Gastrocnemius medialis (tissue), 4 donors: ENCODE measurements at regions not wholly inside any gene's neighbourhood (a gene's known extent, or its start where the extent isn't known, plus 50 kb on each side); places are given as distances from the start of the nearest gene placed in this dataset.

Source experiments
- ATAC-seq, 2 donors: fragments of 150-250 bp; one replicate each; pipeline ENCODE4 v1.9.1; 2016
- DNase-seq, 2 donors: peaks; one replicate each; pipeline ENCODE4 v3.0.0-alpha.2; 2019
- H3K27ac ChIP-seq, 4 donors: fragments of 200-600 bp; sonication (generic); 1 replicate in 1 of 4; 2 replicates in 3 of 4; pipeline ENCODE4 v1.5.1; 2016 to 2018; ENCODE audit warnings: mild to moderate bottlenecking in 2 of 4, moderate library complexity in 1 of 4
- H3K27me3 ChIP-seq, 3 donors: fragments of 200-600 bp; sonication (generic) in 2 of 3; 1 replicate in 1 of 3; 2 replicates in 2 of 3; pipeline versions ENCODE4 v1.5.1 to v1.6.0; 2016 to 2019; ENCODE audit warnings: mild to moderate bottlenecking in 1 of 3, moderate library complexity in 1 of 3
- H3K36me3 ChIP-seq, 2 donors: fragments of 200-600 bp; sonication (generic) in 1 of 2; one replicate each; pipeline ENCODE4 v1.5.1; 2017 to 2018
- H3K4me1 ChIP-seq, 2 donors: fragments of 200-600 bp; sonication (generic) in 1 of 2; one replicate each; pipeline ENCODE4 v1.5.1; 2016 to 2017; ENCODE audit warnings: mild to moderate bottlenecking in 2 of 2
- H3K4me3 ChIP-seq, 4 donors: fragments of 200-600 bp; sonication (generic) in 3 of 4; 1 replicate in 1 of 4; 2 replicates in 3 of 4; pipeline ENCODE4 v1.5.1; 2016 to 2019; ENCODE audit warnings: mild to moderate bottlenecking in 2 of 4
- H3K9me3 ChIP-seq, 3 donors: fragments of 200-600 bp; sonication (generic) in 2 of 3; 1 replicate in 1 of 3; 2 replicates in 2 of 3; pipeline ENCODE4 v1.5.1; 2016 to 2019
- POLR2A ChIP-seq, 2 donors: fragments of 450-650 bp; IDR thresholded peaks; one replicate each; pipeline ENCODE4 v1.6.1; 2017; ENCODE audit warnings: antibody characterized with exemption in 2 of 2, mild to moderate bottlenecking in 2 of 2, moderate library complexity in 2 of 2
- in situ Hi-C, 4 donors: fragments of 200-750 bp; cut with MboI; loops; one replicate each; pipeline versions ENCODE4 v1.15.0 to v1.8.0; 2017; ENCODE audit warnings: low sequenced_read_pairs in 4 of 4
- intact Hi-C: fragments of 100-400 bp; cut with DNase I; formaldehyde crosslinking; loops from one replicate; pipeline ENCODE4 v1.15.1; 2023; ENCODE audit warnings: low total_unique reads
- TF ChIP-seq, protein P1 (sequence below), 5 experiments: fragments of 450-650 bp in 3 of 5; fragments of 200-600 bp in 2 of 5; sonication (generic) in 2 of 5; IDR thresholded peaks in 4 of 5; conservative IDR thresholded peaks in 1 of 5; 1 replicate in 4 of 5; 2 replicates in 1 of 5; pipeline ENCODE4 v1.5.1; 2016 to 2019; ENCODE audit warnings: antibody characterized with exemption in 5 of 5, mild to moderate bottlenecking in 3 of 5, moderate library complexity in 3 of 5

DNA sequence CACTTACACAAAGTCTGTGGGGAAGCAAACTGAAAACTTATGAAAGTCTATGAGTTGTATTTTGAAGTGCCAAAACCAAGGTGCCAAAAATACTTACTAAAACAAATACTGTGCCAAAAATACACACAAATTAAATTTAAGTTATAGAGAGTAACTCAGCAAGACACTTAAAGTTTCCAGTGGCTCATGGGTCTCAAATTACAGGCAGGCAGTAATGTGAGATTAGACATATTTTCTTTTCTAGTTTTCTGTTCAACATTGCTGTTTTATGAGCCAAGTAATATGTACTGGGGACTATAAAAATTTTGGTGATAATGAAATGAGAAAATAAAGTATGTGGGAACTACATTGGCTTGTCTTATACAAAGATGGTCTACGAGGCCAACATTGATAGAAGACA, 172.2 kb upstream of the SNX2 start:
- no peak overlapping the region for H3K27ac ChIP-seq
- no peaks in the 10 kb centered on the region for H3K9me3 ChIP-seq
- TF ChIP-seq, protein P1, sequence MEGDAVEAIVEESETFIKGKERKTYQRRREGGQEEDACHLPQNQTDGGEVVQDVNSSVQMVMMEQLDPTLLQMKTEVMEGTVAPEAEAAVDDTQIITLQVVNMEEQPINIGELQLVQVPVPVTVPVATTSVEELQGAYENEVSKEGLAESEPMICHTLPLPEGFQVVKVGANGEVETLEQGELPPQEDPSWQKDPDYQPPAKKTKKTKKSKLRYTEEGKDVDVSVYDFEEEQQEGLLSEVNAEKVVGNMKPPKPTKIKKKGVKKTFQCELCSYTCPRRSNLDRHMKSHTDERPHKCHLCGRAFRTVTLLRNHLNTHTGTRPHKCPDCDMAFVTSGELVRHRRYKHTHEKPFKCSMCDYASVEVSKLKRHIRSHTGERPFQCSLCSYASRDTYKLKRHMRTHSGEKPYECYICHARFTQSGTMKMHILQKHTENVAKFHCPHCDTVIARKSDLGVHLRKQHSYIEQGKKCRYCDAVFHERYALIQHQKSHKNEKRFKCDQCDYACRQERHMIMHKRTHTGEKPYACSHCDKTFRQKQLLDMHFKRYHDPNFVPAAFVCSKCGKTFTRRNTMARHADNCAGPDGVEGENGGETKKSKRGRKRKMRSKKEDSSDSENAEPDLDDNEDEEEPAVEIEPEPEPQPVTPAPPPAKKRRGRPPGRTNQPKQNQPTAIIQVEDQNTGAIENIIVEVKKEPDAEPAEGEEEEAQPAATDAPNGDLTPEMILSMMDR (IDR thresholded peaks at IDR 0.05 in 4 of 5, conservative IDR thresholded peaks at IDR 0.05 in 1 of 5) = no peak
- TF ChIP-seq POLR2A (IDR thresholded peaks at IDR 0.05) = no peak
- no peaks in the 10 kb centered on the region for H3K36me3 ChIP-seq
- in situ Hi-C loops = no loop called here
- no peaks in the 10 kb centered on the region for H3K4me1 ChIP-seq
- no peak overlapping the region for H3K4me3 ChIP-seq
- intact Hi-C loops = no loop called here
- DNase-seq = no peak
- no peak for ATAC-seq
- no peaks in the 10 kb centered on the region for H3K27me3 ChIP-seq

DNA sequence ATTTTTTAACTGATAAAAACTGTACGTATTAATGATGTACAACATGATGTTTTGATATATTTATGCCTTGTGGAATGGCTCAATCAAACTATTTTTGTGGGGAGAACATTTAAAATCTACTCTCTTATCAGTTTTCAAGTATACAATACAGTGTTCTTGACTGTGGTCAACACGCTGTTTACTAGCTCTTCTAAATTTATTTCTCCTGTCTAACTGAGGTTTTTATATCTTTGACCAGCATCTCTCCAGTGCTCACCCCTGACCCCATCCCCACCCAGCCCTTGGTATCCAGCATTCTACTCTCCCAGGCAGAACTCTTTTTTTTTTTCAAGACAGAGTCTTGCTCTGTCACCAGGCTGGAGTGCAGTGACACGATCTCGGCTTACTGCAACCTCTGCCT, 169.6 kb upstream of the SNX2 start:
- intact Hi-C loops = no loop called here

DNA sequence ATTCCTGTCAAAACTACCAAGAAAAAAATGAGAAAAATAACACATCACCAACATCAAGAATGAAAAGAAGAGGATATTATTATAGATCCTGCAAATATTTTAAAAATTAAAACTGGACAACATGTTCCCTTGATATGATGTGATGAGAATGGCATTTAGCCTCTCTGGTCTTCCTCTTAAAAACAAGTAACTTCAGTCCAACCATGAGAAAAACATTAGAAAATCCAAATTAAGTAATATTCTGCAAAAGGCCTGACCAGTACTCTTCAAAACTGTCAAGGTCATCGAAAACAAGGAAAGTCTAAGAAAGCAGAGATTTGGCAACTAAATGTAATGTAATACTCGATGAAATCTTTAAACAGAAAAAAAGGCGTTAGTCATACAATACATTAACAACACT, 167.1 kb upstream of the SNX2 start:
- Histone ChIP-seq H3K4me3 (no peak overlapping the region), H3K27ac (no peak overlapping the region), H3K36me3 (no peaks in the 10 kb centered on the region), H3K9me3 (no peaks in the 10 kb centered on the region), H3K4me1 (no peaks in the 10 kb centered on the region), H3K27me3 (no peaks in the 10 kb centered on the region)
- no peak for DNase-seq
- TF ChIP-seq, protein P1 (IDR thresholded peaks at IDR 0.05 in 4 of 5, conservative IDR thresholded peaks at IDR 0.05 in 1 of 5) = no peak
- no peak for TF ChIP-seq POLR2A (IDR thresholded peaks at IDR 0.05)
- in situ Hi-C loops (no loop called here), intact Hi-C loops (no loop called here)
- ATAC-seq = peak in 1 of 2 donors; percentile 39

More for the DNA sequence above, 169.6 kb upstream of the SNX2 start:
- H3K4me3 ChIP-seq = no peak overlapping the region
- H3K4me1 ChIP-seq = no peaks in the 10 kb centered on the region
- no peaks in the 10 kb centered on the region for H3K27me3 ChIP-seq
- ATAC-seq (no peak), DNase-seq (no peak)
- no peak overlapping the region for H3K27ac ChIP-seq
- in situ Hi-C loops = no loop called here
- TF ChIP-seq POLR2A (IDR thresholded peaks at IDR 0.05) = no peak
- H3K9me3 ChIP-seq = no peaks in the 10 kb centered on the region
- H3K36me3 ChIP-seq = no peaks in the 10 kb centered on the region

DNA sequence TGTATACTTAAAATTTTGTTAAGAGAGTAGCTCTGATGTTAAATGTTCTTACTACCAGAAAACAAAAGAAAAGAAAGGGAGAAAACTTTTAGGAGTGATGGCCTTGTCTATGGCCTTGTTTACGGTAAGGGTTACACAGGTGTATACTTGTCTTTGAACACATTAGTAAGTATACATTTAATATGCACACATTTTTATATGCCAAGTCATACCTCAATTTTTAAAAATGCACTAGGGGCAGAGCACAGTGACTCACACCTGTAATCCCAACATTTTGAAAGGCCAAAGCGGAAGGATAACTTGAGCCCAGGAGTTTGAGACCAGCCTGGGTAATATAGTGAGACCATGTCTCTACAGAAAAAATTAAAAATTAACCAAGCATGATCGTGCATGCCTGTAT, 166.7 kb upstream of the SNX2 start:
- DNase-seq = no peak
- ATAC-seq = no peak

DNA sequence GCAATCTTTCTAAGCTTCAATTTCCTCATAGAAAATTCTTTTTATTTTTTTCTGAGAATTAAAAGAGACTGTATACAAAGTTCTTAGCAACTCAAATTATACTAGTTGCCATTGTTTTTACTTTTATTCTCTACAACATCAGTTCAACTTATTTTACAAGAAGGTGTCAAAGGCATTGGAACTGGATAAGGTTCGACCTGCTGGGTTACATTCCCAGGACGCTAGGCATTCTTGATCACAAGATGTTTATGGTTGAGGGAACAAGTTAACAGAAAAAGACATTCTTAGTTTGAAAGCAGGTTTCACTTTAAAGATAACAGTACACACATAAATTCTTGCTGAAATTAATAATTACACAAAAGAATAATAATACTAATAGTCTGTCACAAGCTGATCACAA, 163.5 kb upstream of the SNX2 start:
- no peak overlapping the region for H3K27ac ChIP-seq
- intact Hi-C loops (no loop called here), in situ Hi-C loops (no loop called here)
- DNase-seq (no peak), ATAC-seq (no peak)
- TF ChIP-seq POLR2A (IDR thresholded peaks at IDR 0.05) = no peak
- TF ChIP-seq, protein P1 (IDR thresholded peaks at IDR 0.05 in 4 of 5, conservative IDR thresholded peaks at IDR 0.05 in 1 of 5) = no peak
- H3K4me1 ChIP-seq = no peaks in the 10 kb centered on the region
- H3K27me3 ChIP-seq = no peaks in the 10 kb centered on the region
- H3K4me3 ChIP-seq = no peak overlapping the region
- H3K36me3 ChIP-seq = no peaks in the 10 kb centered on the region
- H3K9me3 ChIP-seq = no peaks in the 10 kb centered on the region

More for the DNA sequence above, 166.7 kb upstream of the SNX2 start:
- Histone ChIP-seq H3K27me3 (no peaks in the 10 kb centered on the region), H3K4me1 (no peaks in the 10 kb centered on the region), H3K36me3 (no peaks in the 10 kb centered on the region), H3K4me3 (no peak overlapping the region), H3K27ac (no peak overlapping the region), H3K9me3 (no peaks in the 10 kb centered on the region)
- in situ Hi-C loops (no loop called here), intact Hi-C loops (no loop called here)
- TF ChIP-seq, protein P1 (IDR thresholded peaks at IDR 0.05 in 4 of 5, conservative IDR thresholded peaks at IDR 0.05 in 1 of 5) = no peak
- TF ChIP-seq POLR2A (IDR thresholded peaks at IDR 0.05) = no peak
